ENCODE measurements at regions not wholly inside any gene's neighbourhood (a gene's known extent, or its start where the extent isn't known, plus 50 kb on each side); places are given as distances from the start of the nearest gene placed in this dataset.

GRCh38 chr9:108626743-108627142 lies 229.0 kb downstream of the ACTL7B start:
- H3K27me3 ChIP-seq (ENCODE audit: low read depth, low read length), result 0 out of 2 replicates have a peak, but pooled peaks cover 5% of the 10 kb centered on the region
- no peak overlapping the region for H3K4me3 ChIP-seq (ENCODE audit: low read length)
- no peak overlapping the region for H2AFZ ChIP-seq (ENCODE audit: low read depth, low read length)

GRCh38 chr9:108621991-108622855 lies 233.6 kb downstream of the ACTL7B start:
- TF ChIP-seq CTCF (IDR thresholded peaks at IDR 0.05; ENCODE audit: low read depth, low read length) (no peak), EZH2phosphoT487 (IDR thresholded peaks at IDR 0.05; ENCODE audit: low read depth) (no peak)
- H3K27me3 ChIP-seq (ENCODE audit: low read depth, low read length), result 0 out of 2 replicates have a peak, but pooled peaks cover 11% of the 10 kb centered on the region
- H3K4me1 ChIP-seq (ENCODE audit: low read length), result no peaks in the 10 kb centered on the region
- H2AFZ ChIP-seq (ENCODE audit: low read depth, low read length), result no peak overlapping the region
- no peak overlapping the region for H3K4me3 ChIP-seq (ENCODE audit: low read length)
- H3K9ac ChIP-seq (ENCODE audit: low read length), result no peak overlapping the region
- H3K36me3 ChIP-seq (replicated peaks; ENCODE audit: low read depth, low read length), result no peaks in the 10 kb centered on the region
- no peak overlapping the region for H3K27ac ChIP-seq (ENCODE audit: low read length)
- no peak overlapping the region for H3K4me2 ChIP-seq (ENCODE audit: low read length)
- H4K20me1 ChIP-seq (ENCODE audit: insufficient read depth, low read length), result no peaks in the 10 kb centered on the region
- H3K79me2 ChIP-seq (ENCODE audit: low read length), result no peaks in the 10 kb centered on the region
- H3K9me3 ChIP-seq (ENCODE audit: insufficient read depth, low read length), result no peaks in the 10 kb centered on the region

More at GRCh38 chr9:108626743-108627142, 229.0 kb downstream of the ACTL7B start:
- H3K79me2 ChIP-seq (ENCODE audit: low read length), result no peaks in the 10 kb centered on the region
- no peaks in the 10 kb centered on the region for H3K36me3 ChIP-seq (replicated peaks; ENCODE audit: low read depth, low read length)
- no peaks in the 10 kb centered on the region for H3K4me1 ChIP-seq (ENCODE audit: low read length)
- H3K9ac ChIP-seq (ENCODE audit: low read length), result no peak overlapping the region
- no peak overlapping the region for H3K27ac ChIP-seq (ENCODE audit: low read length)
- H3K4me2 ChIP-seq (ENCODE audit: low read length), result no peak overlapping the region
- no peaks in the 10 kb centered on the region for H3K9me3 ChIP-seq (ENCODE audit: insufficient read depth, low read length)
- TF ChIP-seq CTCF (IDR thresholded peaks at IDR 0.05; ENCODE audit: low read depth, low read length) (no peak), EZH2phosphoT487 (IDR thresholded peaks at IDR 0.05; ENCODE audit: low read depth) (no peak)
- no peaks in the 10 kb centered on the region for H4K20me1 ChIP-seq (ENCODE audit: insufficient read depth, low read length)

GRCh38 chr9:108620767-108621166 lies 235.0 kb downstream of the ACTL7B start:
- no peak overlapping the region for H3K27ac ChIP-seq (ENCODE audit: low read length)
- H3K79me2 ChIP-seq (ENCODE audit: low read length), result no peaks in the 10 kb centered on the region
- no peaks in the 10 kb centered on the region for H3K4me1 ChIP-seq (ENCODE audit: low read length)
- 0 out of 2 replicates have a peak, but pooled peaks cover 11% of the 10 kb centered on the region for H3K27me3 ChIP-seq (ENCODE audit: low read depth, low read length)
- no peaks in the 10 kb centered on the region for H3K36me3 ChIP-seq (replicated peaks; ENCODE audit: low read depth, low read length)
- TF ChIP-seq EZH2phosphoT487 (IDR thresholded peaks at IDR 0.05; ENCODE audit: low read depth), result no peak
- no peak overlapping the region for H3K4me3 ChIP-seq (ENCODE audit: low read length)
- H4K20me1 ChIP-seq (ENCODE audit: insufficient read depth, low read length), result no peaks in the 10 kb centered on the region
- H3K9ac ChIP-seq (ENCODE audit: low read length), result no peak overlapping the region
- no peaks in the 10 kb centered on the region for H3K9me3 ChIP-seq (ENCODE audit: insufficient read depth, low read length)
- no peak overlapping the region for H2AFZ ChIP-seq (ENCODE audit: low read depth, low read length)
- no peak overlapping the region for H3K4me2 ChIP-seq (ENCODE audit: low read length)

GRCh38 chr9:108618906-108619550 lies 236.8 kb downstream of the ACTL7B start:
- Histone ChIP-seq H3K36me3 (replicated peaks; ENCODE audit: low read depth, low read length) (no peaks in the 10 kb centered on the region), H3K4me2 (ENCODE audit: low read length) (no peak overlapping the region), H3K4me1 (ENCODE audit: low read length) (no peaks in the 10 kb centered on the region), H3K9ac (ENCODE audit: low read length) (no peak overlapping the region), H3K79me2 (ENCODE audit: low read length) (no peaks in the 10 kb centered on the region), H3K27ac (ENCODE audit: low read length) (no peak overlapping the region), H4K20me1 (ENCODE audit: insufficient read depth, low read length) (no peaks in the 10 kb centered on the region), H3K9me3 (ENCODE audit: insufficient read depth, low read length) (no peaks in the 10 kb centered on the region), H2AFZ (ENCODE audit: low read depth, low read length) (no peak overlapping the region), H3K27me3 (ENCODE audit: low read depth, low read length) (peaks cover 22% of the 10 kb centered on the region; the same call in 1 of the 2 replicates), H3K4me3 (ENCODE audit: low read length) (no peak overlapping the region)
- TF ChIP-seq CTCF (IDR thresholded peaks at IDR 0.05; ENCODE audit: low read depth, low read length) (no peak), EZH2phosphoT487 (IDR thresholded peaks at IDR 0.05; ENCODE audit: low read depth) (no peak)
